Mesendoderm (in vitro differentiated cells): ENCODE measurements at regions not wholly inside any gene's neighbourhood (a gene's known extent, or its start where the extent isn't known, plus 50 kb on each side); places are given as distances from the start of the nearest gene placed in this dataset.

ENCODE experiments used
- DNase-seq: peaks from one replicate; pipeline ENCODE4 v3.0.0; 2013
- H2AK5ac ChIP-seq: 2 replicates; pipeline ENCODE4 v1.6.1; 2013; ENCODE audit warnings: low read length, inconsistent platforms
- H2BK120ac ChIP-seq: 2 replicates; pipeline ENCODE4 v1.6.1; 2013; ENCODE audit warnings: low read depth, mild to moderate bottlenecking, low read length, moderate library complexity, mixed read lengths
- H2BK15ac ChIP-seq: replicated peaks from 2 replicates; pipeline ENCODE4 v1.6.1; 2013; ENCODE audit warnings: low read depth, mild to moderate bottlenecking, moderate library complexity
- H2BK5ac ChIP-seq: 2 replicates; pipeline ENCODE4 v1.6.1; 2013; ENCODE audit warnings: low read length, inconsistent platforms
- H3K18ac ChIP-seq: 2 replicates; pipeline ENCODE4 v1.6.1; 2013; ENCODE audit warnings: mild to moderate bottlenecking, low read length, mixed read lengths
- H3K23ac ChIP-seq: one replicate; pipeline ENCODE4 v1.6.1; 2013; ENCODE audit warnings: low read length
- H3K27ac ChIP-seq: 2 replicates; pipeline ENCODE4 v1.5.1; 2013; ENCODE audit warnings: low read depth, mild to moderate bottlenecking, inconsistent platforms, low read length, moderate library complexity
- H3K27me3 ChIP-seq: 2 replicates; pipeline ENCODE4 v1.6.1; 2013; ENCODE audit warnings: low read length, control low read depth, mild to moderate bottlenecking, inconsistent platforms; ENCODE audit not compliant: insufficient read depth, poor library complexity
- H3K36me3 ChIP-seq: 2 replicates; pipeline ENCODE4 v1.6.1; 2013; ENCODE audit warnings: low read length, inconsistent platforms; ENCODE audit not compliant: control insufficient read depth, insufficient read depth
- H3K4ac ChIP-seq: one replicate; pipeline ENCODE4 v1.6.1; 2013; ENCODE audit warnings: low read depth, mild to moderate bottlenecking, low read length, moderate library complexity
- H3K4me1 ChIP-seq: 2 replicates; pipeline ENCODE4 v1.6.1; 2013; ENCODE audit warnings: low read depth, low read length, inconsistent platforms; ENCODE audit not compliant: control insufficient read depth
- H3K4me2 ChIP-seq: 2 replicates; pipeline ENCODE4 v1.6.1; 2013; ENCODE audit warnings: low read length
- H3K4me3 ChIP-seq: 2 replicates; pipeline ENCODE4 v1.5.1; 2013; ENCODE audit warnings: mild to moderate bottlenecking, low read length
- H3K56ac ChIP-seq: one replicate; pipeline ENCODE4 v1.6.1; 2013; ENCODE audit warnings: low read length
- H3K79me1 ChIP-seq: 2 replicates; pipeline ENCODE4 v1.6.1; 2013; ENCODE audit warnings: low read length, inconsistent platforms
- H3K79me2 ChIP-seq: 2 replicates; pipeline ENCODE4 v1.6.1; 2013; ENCODE audit warnings: mild to moderate bottlenecking, low read length; ENCODE audit not compliant: control insufficient read depth, insufficient read depth
- H3K9ac ChIP-seq: 2 replicates; pipeline ENCODE4 v1.6.1; 2013; ENCODE audit warnings: low read length, inconsistent platforms
- H4K5ac ChIP-seq: one replicate; pipeline ENCODE4 v1.6.1; 2013; ENCODE audit warnings: low read length
- H4K8ac ChIP-seq: one replicate; pipeline ENCODE4 v1.6.1; 2013; ENCODE audit warnings: low read depth, mild to moderate bottlenecking, control low read depth, low read length, moderate library complexity
- WGBS: extraction: QIAGEN DNeasy Blood & Tissue Kit; methylation state at CpG from one replicate; pipeline ENCODE4 v1.1.7; 2013; ENCODE audit warnings: low lambda C conversion rate, missing lambda C conversion rate; ENCODE audit not compliant: insufficient coverage; ENCODE audit errors: extremely low coverage; 5-methylcytosine and 5-hydroxymethylcytosine counted together

DNA sequence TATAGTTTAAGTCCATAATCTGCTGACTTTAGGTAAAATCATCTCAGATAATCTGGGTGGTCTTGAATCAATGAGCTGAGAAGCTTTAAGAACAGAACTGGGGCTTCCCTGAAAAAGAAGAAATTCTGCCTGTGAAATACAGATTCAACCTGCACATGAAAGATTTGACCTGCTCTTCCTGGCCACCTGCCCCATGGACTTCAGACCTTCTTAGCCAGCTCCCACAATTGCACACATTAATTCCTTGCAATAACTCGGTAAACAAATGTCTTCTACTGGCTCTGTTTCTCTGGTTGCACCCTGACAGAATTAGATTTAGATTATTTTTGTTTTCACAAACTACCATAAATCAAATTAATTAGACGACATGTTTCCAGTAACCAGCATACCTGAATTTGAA lies 2117.9 kb upstream of the C9orf72 start:
- H3K4me2 ChIP-seq: no peak overlapping the region
- no CpG with 5 or more reads among the region's 2 CpGs for WGBS

DNA sequence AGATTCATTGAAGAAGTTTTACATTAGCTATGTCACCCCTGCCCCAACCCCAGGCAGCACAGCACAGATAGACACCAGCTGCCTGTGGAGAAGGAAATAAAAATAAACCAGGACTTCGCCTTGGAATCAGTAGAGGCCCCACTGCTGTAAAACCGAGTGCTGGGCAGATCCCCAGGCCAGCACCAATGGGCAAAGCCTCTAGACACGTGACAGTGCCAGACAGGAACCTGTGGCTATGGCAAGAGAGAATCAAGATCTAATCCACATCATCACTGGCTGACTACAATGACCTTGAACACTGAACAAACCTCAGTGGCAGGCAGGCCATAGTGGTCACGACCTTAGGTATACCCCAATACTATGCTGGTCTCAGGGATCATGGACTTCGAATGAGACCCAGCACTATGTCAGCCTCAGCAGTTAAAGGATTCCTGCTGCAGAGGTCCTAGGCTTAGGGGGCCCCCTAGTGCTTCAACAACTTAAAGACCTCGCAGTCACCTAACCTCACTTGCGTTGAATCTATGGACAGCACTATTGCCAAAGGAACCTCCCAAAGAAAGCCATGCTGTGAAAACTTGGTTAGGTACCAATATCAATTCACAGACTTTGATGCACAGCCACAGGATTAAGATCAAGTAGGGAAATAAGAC lies 2118.6 kb upstream of the C9orf72 start:
- no peaks in the 10 kb centered on the region for H3K79me1 ChIP-seq
- H2BK15ac ChIP-seq: no peak overlapping the region
- H2AK5ac ChIP-seq: no peak overlapping the region
- WGBS: no CpG with 5 or more reads among the region's 7 CpGs
- H3K4me3 ChIP-seq: no peak overlapping the region
- H3K23ac ChIP-seq: no peak overlapping the region
- no peak overlapping the region for H3K4ac ChIP-seq
- no peak overlapping the region for H3K27ac ChIP-seq
- DNase-seq: peak; percentile 87
- H3K18ac ChIP-seq: no peak overlapping the region
- H4K5ac ChIP-seq: no peak overlapping the region
- H2BK120ac ChIP-seq: no peak overlapping the region
- H3K56ac ChIP-seq: no peak overlapping the region
- H4K8ac ChIP-seq: no peak overlapping the region
- no peaks in the 10 kb centered on the region for H3K79me2 ChIP-seq
- H2BK5ac ChIP-seq: no peak overlapping the region
- no peaks in the 10 kb centered on the region for H3K27me3 ChIP-seq
- H3K4me2 ChIP-seq: no peak overlapping the region
- H3K9ac ChIP-seq: no peak overlapping the region
- no peaks in the 10 kb centered on the region for H3K4me1 ChIP-seq
- H3K36me3 ChIP-seq: no peaks in the 10 kb centered on the region

More for the DNA sequence above, 2117.9 kb upstream of the C9orf72 start:
- no peaks in the 10 kb centered on the region for H3K79me1 ChIP-seq
- no peaks in the 10 kb centered on the region for H3K79me2 ChIP-seq
- DNase-seq: no peak
- no peak overlapping the region for H3K4ac ChIP-seq
- H2BK5ac ChIP-seq: no peak overlapping the region
- H2BK15ac ChIP-seq: no peak overlapping the region
- H3K23ac ChIP-seq: no peak overlapping the region
- H3K27ac ChIP-seq: no peak overlapping the region
- no peak overlapping the region for H3K18ac ChIP-seq
- H3K56ac ChIP-seq: no peak overlapping the region
- no peak overlapping the region for H3K4me3 ChIP-seq
- no peak overlapping the region for H4K8ac ChIP-seq
- no peak overlapping the region for H4K5ac ChIP-seq
- H3K4me1 ChIP-seq: no peaks in the 10 kb centered on the region
- H3K27me3 ChIP-seq: no peaks in the 10 kb centered on the region
- no peak overlapping the region for H2BK120ac ChIP-seq
- H3K9ac ChIP-seq: no peak overlapping the region
- H2AK5ac ChIP-seq: no peak overlapping the region
- H3K36me3 ChIP-seq: no peaks in the 10 kb centered on the region

DNA sequence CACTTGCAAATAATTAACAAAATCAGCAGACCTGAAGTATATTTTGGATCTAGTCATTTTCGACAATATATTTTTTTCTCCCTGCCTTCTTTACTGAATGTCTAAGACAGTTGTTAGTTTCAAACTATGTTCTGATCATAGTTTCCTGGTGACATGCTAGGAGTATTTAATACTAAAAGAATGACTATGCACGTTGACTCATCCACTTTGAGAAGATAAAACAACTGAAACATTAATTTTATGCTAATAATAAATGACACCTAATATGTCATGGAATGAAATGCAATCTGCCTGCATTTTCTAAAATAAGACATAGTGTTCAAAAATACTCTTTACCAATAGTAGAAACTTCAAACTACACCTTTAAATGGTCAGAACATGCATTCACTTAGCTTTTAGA lies 2123.7 kb upstream of the C9orf72 start:
- Histone ChIP-seq H3K4me3 (no peak overlapping the region), H4K8ac (no peak overlapping the region), H2BK120ac (no peak overlapping the region), H3K36me3 (no peaks in the 10 kb centered on the region), H3K79me2 (no peaks in the 10 kb centered on the region), H3K23ac (no peak overlapping the region), H3K56ac (no peak overlapping the region), H2BK15ac (no peak overlapping the region), H3K4me1 (no peaks in the 10 kb centered on the region), H3K18ac (no peak overlapping the region), H4K5ac (no peak overlapping the region), H3K4me2 (no peak overlapping the region), H3K79me1 (no peaks in the 10 kb centered on the region), H3K27ac (no peak overlapping the region), H2AK5ac (no peak overlapping the region), H2BK5ac (no peak overlapping the region), H3K9ac (no peak overlapping the region), H3K27me3 (no peaks in the 10 kb centered on the region), H3K4ac (no peak overlapping the region)
- DNase-seq: no peak
- no CpG with 5 or more reads among the region's 2 CpGs for WGBS

GRCh38 chr9:29701559-29701958 lies 2128.3 kb upstream of the C9orf72 start:
- no peak for DNase-seq
- no peak overlapping the region for H3K4ac ChIP-seq
- no peak overlapping the region for H2BK5ac ChIP-seq
- no peak overlapping the region for H2BK15ac ChIP-seq
- H2BK120ac ChIP-seq: no peak overlapping the region
- no peak overlapping the region for H4K5ac ChIP-seq
- no peak overlapping the region for H3K56ac ChIP-seq
- H3K23ac ChIP-seq: no peak overlapping the region
- no peaks in the 10 kb centered on the region for H3K36me3 ChIP-seq
- no peaks in the 10 kb centered on the region for H3K4me1 ChIP-seq
- H3K18ac ChIP-seq: no peak overlapping the region
- H3K9ac ChIP-seq: no peak overlapping the region
- H3K4me3 ChIP-seq: no peak overlapping the region
- no CpG with 5 or more reads among the region's 1 CpG for WGBS
- H3K27me3 ChIP-seq: no peaks in the 10 kb centered on the region
- no peak overlapping the region for H3K27ac ChIP-seq
- no peak overlapping the region for H3K4me2 ChIP-seq
- no peak overlapping the region for H4K8ac ChIP-seq
- no peaks in the 10 kb centered on the region for H3K79me1 ChIP-seq
- no peaks in the 10 kb centered on the region for H3K79me2 ChIP-seq
- H2AK5ac ChIP-seq: no peak overlapping the region

DNA sequence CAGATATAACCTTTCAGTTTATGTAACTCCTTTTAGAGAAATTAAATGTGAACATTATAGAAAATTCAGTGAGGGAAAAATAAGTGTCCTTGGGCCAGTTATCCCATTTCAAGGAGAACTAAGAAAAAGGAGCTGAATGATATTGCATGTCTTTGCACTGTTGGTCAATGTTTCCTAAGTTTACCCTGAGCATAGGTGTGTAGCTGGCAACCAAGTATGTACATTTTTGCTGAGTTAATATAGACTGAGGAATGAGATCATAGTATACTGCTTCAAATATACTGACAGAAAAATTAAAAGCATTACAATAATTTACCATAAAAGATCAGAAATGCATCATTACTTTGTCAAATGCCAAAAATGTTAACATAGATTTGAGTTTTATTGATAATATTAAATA lies 2128.7 kb upstream of the C9orf72 start:
- no peaks in the 10 kb centered on the region for H3K79me2 ChIP-seq
- H2BK120ac ChIP-seq: no peak overlapping the region
- H3K4ac ChIP-seq: no peak overlapping the region
- H3K4me1 ChIP-seq: no peaks in the 10 kb centered on the region
- H3K4me3 ChIP-seq: no peak overlapping the region
- H3K27me3 ChIP-seq: no peaks in the 10 kb centered on the region
- no peak overlapping the region for H3K18ac ChIP-seq
- H3K36me3 ChIP-seq: no peaks in the 10 kb centered on the region
- H3K79me1 ChIP-seq: no peaks in the 10 kb centered on the region
- no peak for DNase-seq
- H4K5ac ChIP-seq: no peak overlapping the region
- no peak overlapping the region for H2BK15ac ChIP-seq
- no peak overlapping the region for H2AK5ac ChIP-seq
- H3K27ac ChIP-seq: no peak overlapping the region
- no peak overlapping the region for H4K8ac ChIP-seq
- no peak overlapping the region for H3K9ac ChIP-seq
- H2BK5ac ChIP-seq: no peak overlapping the region
- H3K23ac ChIP-seq: no peak overlapping the region
- no peak overlapping the region for H3K4me2 ChIP-seq
- H3K56ac ChIP-seq: no peak overlapping the region

DNA sequence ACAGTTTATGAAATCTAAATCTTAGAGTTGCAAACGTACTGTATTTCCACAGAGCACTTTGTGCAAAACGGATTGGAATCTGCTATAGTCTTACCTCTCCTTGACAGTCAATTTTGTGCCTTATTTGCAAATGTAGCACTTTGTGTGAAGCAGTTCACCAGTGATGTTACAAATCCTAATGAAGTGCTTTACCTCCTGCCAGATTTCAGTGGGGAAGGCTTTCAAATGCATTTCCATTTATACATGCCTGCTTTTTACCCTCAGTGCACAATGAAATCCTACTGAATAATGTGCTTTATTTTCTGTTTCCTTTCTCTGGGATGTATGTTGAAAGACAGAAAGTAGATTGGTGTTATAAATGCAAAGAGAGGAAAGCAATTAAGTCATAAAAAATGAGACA lies 2141.6 kb upstream of the C9orf72 start:
- Histone ChIP-seq H3K36me3 (no peaks in the 10 kb centered on the region), H2BK15ac (no peak overlapping the region), H3K4me3 (no peak overlapping the region), H3K18ac (no peak overlapping the region), H4K5ac (no peak overlapping the region), H3K4me2 (no peak overlapping the region), H4K8ac (no peak overlapping the region), H3K23ac (no peak overlapping the region), H3K79me2 (no peaks in the 10 kb centered on the region), H3K27me3 (no peaks in the 10 kb centered on the region), H2BK120ac (no peak overlapping the region), H2BK5ac (no peak overlapping the region), H2AK5ac (no peak overlapping the region), H3K56ac (no peak overlapping the region), H3K79me1 (no peaks in the 10 kb centered on the region), H3K4me1 (no peaks in the 10 kb centered on the region), H3K4ac (no peak overlapping the region), H3K27ac (no peak overlapping the region), H3K9ac (no peak overlapping the region)
- WGBS: no CpG with 5 or more reads among the region's 2 CpGs
- no peak for DNase-seq
